Esophagus muscularis mucosa (tissue), 3 donors: ENCODE measurements at regions not wholly inside any gene's neighbourhood (a gene's known extent, or its start where the extent isn't known, plus 50 kb on each side); places are given as distances from the start of the nearest gene placed in this dataset.

Experiments used
- CTCF ChIP-seq, 3 experiments: fragments of 200-600 bp in 2 of 3; fragments of 450-650 bp in 1 of 3; sonication (generic) in 2 of 3; IDR thresholded peaks; one replicate each; pipeline ENCODE4 v1.5.1; 2017 to 2019; ENCODE audit warnings: antibody characterized with exemption in 3 of 3, mild to moderate bottlenecking in 2 of 3, moderate library complexity in 1 of 3
- POLR2A ChIP-seq: fragments of 450-650 bp; IDR thresholded peaks from one replicate; pipeline ENCODE4 v1.6.1; 2017; ENCODE audit warnings: antibody characterized with exemption, moderate library complexity, mild to moderate bottlenecking, low read depth

- TF ChIP-seq POLR2A (no peak), CTCF (IDR thresholded peaks at IDR 0.05) (no peak)
Measured at GRCh38 chr20:61048302-61048701, 203.8 kb upstream of the CDH4 start.
